Right lobe of liver (tissue), 6 donors: ENCODE measurements at regions not wholly inside any gene's neighbourhood (a gene's known extent, or its start where the extent isn't known, plus 50 kb on each side); places are given as distances from the start of the nearest gene placed in this dataset.
A peak's percentile ranks its signal among the peaks of the same experiment; 100 is the strongest.

Experiments
- ATAC-seq, 4 donors: fragments of 200-7000 bp; cut with Tn5 transposase; one replicate each; pipeline ENCODE4 v1.9.1; 2020; ENCODE audit warnings: mild to moderate bottlenecking in 4 of 4, moderate library complexity in 4 of 4
- DNase-seq, 3 donors: peaks; one replicate each; pipeline ENCODE4 v3.0.0-alpha.2; 2020
- H3K27ac ChIP-seq, 3 donors: fragments of 200-600 bp; one replicate each; pipeline ENCODE4 v1.8.0; 2022
- H3K27me3 ChIP-seq, 2 donors: fragments of 200-600 bp; one replicate each; pipeline ENCODE4 v1.8.0; 2022
- H3K36me3 ChIP-seq, 4 donors: fragments of 200-600 bp; sonication (generic) in 1 of 4; one replicate each; pipeline versions ENCODE4 v1.5.1 to v1.8.0; 2017 to 2022; ENCODE audit warnings: control low read depth in 1 of 4
- H3K4me1 ChIP-seq, 4 donors: fragments of 200-600 bp; sonication (generic) in 1 of 4; one replicate each; pipeline versions ENCODE4 v1.5.1 to v1.8.0; 2017 to 2022; ENCODE audit warnings: control low read depth in 1 of 4
- H3K4me3 ChIP-seq, 3 donors: fragments of 200-600 bp; one replicate each; pipeline ENCODE4 v1.8.0; 2022
- H3K9me3 ChIP-seq, 4 donors: fragments of 200-600 bp; sonication (generic) in 1 of 4; one replicate each; pipeline versions ENCODE4 v1.5.1 to v1.8.0; 2017 to 2022; ENCODE audit warnings: control low read depth in 1 of 4
- POLR2A ChIP-seq: fragments of 450-650 bp; IDR thresholded peaks from one replicate; pipeline ENCODE4 v1.6.1; 2017; ENCODE audit warnings: antibody characterized with exemption, mild to moderate bottlenecking
- WGBS: methylation state at CpG from one replicate; pipeline ENCODE4 v1.1.6; 2018; ENCODE audit warnings: low coverage, low lambda C conversion rate; ENCODE audit not compliant: insufficient coverage; ENCODE audit errors: missing lambda C conversion rate; 5-methylcytosine and 5-hydroxymethylcytosine counted together
- intact Hi-C, 2 donors: fragments of 100-400 bp; cut with DNase I; formaldehyde crosslinking; loops; one replicate each; pipeline versions ENCODE4 v1.11.2 to v1.14.1; 2022
- TF ChIP-seq, protein P1 (sequence below), 4 donors: fragments of 200-600 bp in 3 of 4; fragments of 450-650 bp in 1 of 4; IDR thresholded peaks; one replicate each; pipeline versions ENCODE4 v1.5.1 to v1.8.0; 2016 to 2022; ENCODE audit warnings: antibody characterized with exemption in 4 of 4, mild to moderate bottlenecking in 2 of 4
- donor health status: DM: no; HTN: yes; CAD: no.
- donor health status: DM: no; HTN: no; CAD: no.
- donor health status: DM: no; HTN: no; CAD: no.
- donor health status: DM: no; HTN: yes; CAD: no.
- donor health status: DM: no; HTN: yes; CAD: no.

GRCh38 chr3:87161851-87162250 lies 65.3 kb upstream of the CHMP2B start:
- ATAC-seq: no peak
- intact Hi-C loops: no loop called here
- 22% methylated on average over 3 of the region's 3 CpGs for WGBS

GRCh38 chr3:87161417-87161816 lies 65.7 kb upstream of the CHMP2B start:
- Histone ChIP-seq H3K27ac (no peak overlapping the region), H3K27me3 (no peaks in the 10 kb centered on the region), H3K36me3 (no peaks in the 10 kb centered on the region), H3K4me1 (no peaks in the 10 kb centered on the region), H3K9me3 (no peaks in the 10 kb centered on the region), H3K4me3 (no peak overlapping the region)
- no peak for TF ChIP-seq POLR2A
- TF ChIP-seq, protein P1, sequence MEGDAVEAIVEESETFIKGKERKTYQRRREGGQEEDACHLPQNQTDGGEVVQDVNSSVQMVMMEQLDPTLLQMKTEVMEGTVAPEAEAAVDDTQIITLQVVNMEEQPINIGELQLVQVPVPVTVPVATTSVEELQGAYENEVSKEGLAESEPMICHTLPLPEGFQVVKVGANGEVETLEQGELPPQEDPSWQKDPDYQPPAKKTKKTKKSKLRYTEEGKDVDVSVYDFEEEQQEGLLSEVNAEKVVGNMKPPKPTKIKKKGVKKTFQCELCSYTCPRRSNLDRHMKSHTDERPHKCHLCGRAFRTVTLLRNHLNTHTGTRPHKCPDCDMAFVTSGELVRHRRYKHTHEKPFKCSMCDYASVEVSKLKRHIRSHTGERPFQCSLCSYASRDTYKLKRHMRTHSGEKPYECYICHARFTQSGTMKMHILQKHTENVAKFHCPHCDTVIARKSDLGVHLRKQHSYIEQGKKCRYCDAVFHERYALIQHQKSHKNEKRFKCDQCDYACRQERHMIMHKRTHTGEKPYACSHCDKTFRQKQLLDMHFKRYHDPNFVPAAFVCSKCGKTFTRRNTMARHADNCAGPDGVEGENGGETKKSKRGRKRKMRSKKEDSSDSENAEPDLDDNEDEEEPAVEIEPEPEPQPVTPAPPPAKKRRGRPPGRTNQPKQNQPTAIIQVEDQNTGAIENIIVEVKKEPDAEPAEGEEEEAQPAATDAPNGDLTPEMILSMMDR (IDR thresholded peaks at IDR 0.05): no peak
- 17% methylated on average over 1 of the region's 1 CpG for WGBS
- DNase-seq (no peak), ATAC-seq (no peak)
- intact Hi-C loops: no loop called here

More at GRCh38 chr3:87161851-87162250, 65.3 kb upstream of the CHMP2B start:
- Histone ChIP-seq H3K4me3 (no peak overlapping the region), H3K27ac (no peak overlapping the region), H3K36me3 (no peaks in the 10 kb centered on the region), H3K9me3 (no peaks in the 10 kb centered on the region), H3K4me1 (no peaks in the 10 kb centered on the region), H3K27me3 (no peaks in the 10 kb centered on the region)
- no peak for DNase-seq
- TF ChIP-seq, protein P1 (IDR thresholded peaks at IDR 0.05): no peak
- TF ChIP-seq POLR2A: no peak

- intact Hi-C loops: no loop called here
Observed at GRCh38 chr3:87161013-87161412, 66.1 kb upstream of the CHMP2B start.

GRCh38 chr3:87158823-87159222 lies 68.3 kb upstream of the CHMP2B start:
- TF ChIP-seq POLR2A: no peak
- TF ChIP-seq, protein P1 (IDR thresholded peaks at IDR 0.05): no peak
- intact Hi-C loops: no loop called here
- no peaks in the 10 kb centered on the region for H3K4me1 ChIP-seq
- ATAC-seq: no peak
- no peaks in the 10 kb centered on the region for H3K9me3 ChIP-seq
- H3K4me3 ChIP-seq: no peak overlapping the region
- H3K36me3 ChIP-seq: no peaks in the 10 kb centered on the region
- no peak overlapping the region for H3K27ac ChIP-seq
- H3K27me3 ChIP-seq: no peaks in the 10 kb centered on the region
- 46% methylated on average over 1 of the region's 1 CpG for WGBS
- DNase-seq: no peak

More at GRCh38 chr3:87161013-87161412, 66.1 kb upstream of the CHMP2B start:
- ATAC-seq (no peak), DNase-seq (no peak)
- Histone ChIP-seq H3K36me3 (no peaks in the 10 kb centered on the region), H3K27ac (no peak overlapping the region), H3K9me3 (no peaks in the 10 kb centered on the region), H3K4me1 (no peaks in the 10 kb centered on the region), H3K27me3 (no peaks in the 10 kb centered on the region), H3K4me3 (no peak overlapping the region)
- TF ChIP-seq, protein P1 (IDR thresholded peaks at IDR 0.05): no peak
- no peak for TF ChIP-seq POLR2A
- WGBS: 50% methylated on average over 3 of the region's 3 CpGs

DNA sequence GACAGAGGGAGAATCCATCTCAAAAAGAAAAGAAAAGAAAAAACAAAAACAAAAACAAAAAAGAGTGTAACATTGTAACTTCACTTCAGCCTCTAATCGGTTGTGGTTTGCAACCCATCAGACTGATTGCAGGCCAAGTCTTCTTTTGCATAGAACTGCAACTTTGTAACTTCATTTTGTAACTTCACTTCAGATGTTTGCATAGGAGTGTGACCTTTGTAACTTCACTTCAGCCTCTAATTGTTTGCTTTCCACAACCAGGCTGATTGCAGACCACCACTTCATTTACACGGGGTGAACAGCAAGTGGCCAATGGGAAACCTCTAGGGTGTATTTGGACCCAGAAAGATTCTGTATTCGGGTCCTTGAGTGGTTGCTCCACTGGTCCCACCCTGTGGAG lies 79.1 kb upstream of the CHMP2B start:
- H3K27ac ChIP-seq: no peak overlapping the region
- TF ChIP-seq POLR2A: no peak
- TF ChIP-seq, protein P1 (IDR thresholded peaks at IDR 0.05): no peak
- H3K4me3 ChIP-seq: peak overlapping the region in 1 of 3 donors; percentile 13
- peak; percentile 78 to 92 (median 84) for ATAC-seq
- no peaks in the 10 kb centered on the region for H3K27me3 ChIP-seq
- 20% methylated on average over 3 of the region's 3 CpGs for WGBS
- H3K4me1 ChIP-seq: peaks cover 0 to 17% (median 7%) of the 10 kb centered on the region in 4 donors
- intact Hi-C loops: no loop called here
- DNase-seq: no peak
- H3K9me3 ChIP-seq: no peaks in the 10 kb centered on the region
- no peaks in the 10 kb centered on the region for H3K36me3 ChIP-seq
